CD4-positive, CD25-positive, alpha-beta regulatory T cell (primary cell): ENCODE measurements at regions not wholly inside any gene's neighbourhood (a gene's known extent, or its start where the extent isn't known, plus 50 kb on each side); places are given as distances from the start of the nearest gene placed in this dataset.
"Not testable (repeated sequence)": the region's sequence is repeated elsewhere in the genome, so short reads cannot be mapped to it uniquely, and the experiment has no call there.

ENCODE experiments used
- ATAC-seq, 2 donors: fragments of 150-1000 bp; cut with Tn5 transposase; one replicate each; pipeline ENCODE4 v1.10.0; 2021; ENCODE audit warnings: low read depth in 2 of 2, moderate number of reproducible peaks in 2 of 2, moderate library complexity in 1 of 2
- DNase-seq, 3 donors: peaks; one replicate each; pipeline versions ENCODE4 v3.0.0 to v3.0.0-alpha.2; 2012 to 2022; ENCODE audit warnings: mixed read lengths in 1 of 3
- H3K27ac ChIP-seq: one replicate; pipeline ENCODE4 v1.7.0; 2013; ENCODE audit warnings: mild to moderate bottlenecking, low read length; ENCODE audit not compliant: insufficient read depth, poor library complexity, severe bottlenecking
- H3K27me3 ChIP-seq: one replicate; pipeline ENCODE4 v1.7.0; 2013; ENCODE audit warnings: low read length; ENCODE audit not compliant: control insufficient read depth, insufficient read depth
- H3K36me3 ChIP-seq: one replicate; pipeline ENCODE4 v1.7.0; 2013; ENCODE audit warnings: mild to moderate bottlenecking, low read length, moderate library complexity; ENCODE audit not compliant: control insufficient read depth, insufficient read depth
- H3K4me1 ChIP-seq: 2 replicates; pipeline ENCODE4 v1.7.0; 2013; ENCODE audit warnings: mild to moderate bottlenecking, low read length; ENCODE audit not compliant: insufficient read depth, control insufficient read depth, poor library complexity, severe bottlenecking
- H3K4me3 ChIP-seq: one replicate; pipeline ENCODE4 v1.7.0; 2013; ENCODE audit warnings: low read depth, mild to moderate bottlenecking, low read length, moderate library complexity
- H3K9me3 ChIP-seq, 2 experiments: 1 replicate in 1 of 2; 2 replicates in 1 of 2; pipeline ENCODE4 v1.7.0; 2013; ENCODE audit warnings: low read length in 2 of 2, mild to moderate bottlenecking in 1 of 2, moderate library complexity in 1 of 2; ENCODE audit not compliant: control insufficient read depth in 2 of 2
- H3K27ac Mint-ChIP-seq, 3 donors: one replicate each; pipeline ENCODE4 v1.8.0; 2020 to 2022; ENCODE audit warnings: mild to moderate bottlenecking in 3 of 3, mixed read lengths in 3 of 3, moderate library complexity in 2 of 3
- H3K27me3 Mint-ChIP-seq: one replicate; pipeline ENCODE4 v1.8.0; 2022; ENCODE audit warnings: mild to moderate bottlenecking, mixed read lengths
- H3K36me3 Mint-ChIP-seq: one replicate; pipeline ENCODE4 v1.8.0; 2020; ENCODE audit warnings: mixed read lengths
- H3K4me1 Mint-ChIP-seq, 4 donors: one replicate each; pipeline ENCODE4 v1.8.0; 2020 to 2022; ENCODE audit warnings: mixed read lengths in 4 of 4, mild to moderate bottlenecking in 1 of 4
- H3K4me3 Mint-ChIP-seq, 4 donors: one replicate each; pipeline ENCODE4 v1.8.0; 2020 to 2022; ENCODE audit warnings: mild to moderate bottlenecking in 4 of 4, mixed read lengths in 4 of 4, moderate library complexity in 3 of 4
- H3K9me3 Mint-ChIP-seq, 7 donors: one replicate each; pipeline ENCODE4 v1.8.0; 2020 to 2022; ENCODE audit warnings: mixed read lengths in 7 of 7, mild to moderate bottlenecking in 3 of 7, moderate library complexity in 2 of 7

DNA sequence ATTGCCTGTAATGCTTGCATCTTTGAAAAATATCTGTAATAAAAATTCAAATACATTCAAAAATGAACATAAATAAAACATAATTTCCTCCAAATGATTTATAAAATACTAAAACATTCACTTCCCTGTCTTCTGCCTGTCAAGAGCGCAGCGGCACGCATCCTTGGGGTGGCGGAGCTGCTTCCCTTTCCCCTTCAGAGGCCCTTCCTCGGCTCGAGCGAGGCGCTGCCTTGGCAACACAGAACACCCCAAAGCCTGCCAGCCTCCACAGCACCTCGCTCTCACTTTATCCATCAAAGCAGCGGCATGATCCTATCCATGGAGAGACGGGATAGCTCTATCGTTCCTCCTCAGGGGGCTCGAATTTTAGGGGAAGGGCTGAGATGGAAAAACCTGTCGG is 146.2 kb downstream of the GXYLT1 start:
- Mint-ChIP-seq H3K9me3 (no peaks in the 10 kb centered on the region), H3K27ac (no peak overlapping the region), H3K4me1 (no peaks in the 10 kb centered on the region), H3K27me3 (peaks cover 14% of the 10 kb centered on the region), H3K36me3 (no peaks in the 10 kb centered on the region), H3K4me3 (no peak overlapping the region)
- H3K27ac ChIP-seq, result no peak overlapping the region
- ATAC-seq (no peak), DNase-seq (no peak)
- H3K9me3 ChIP-seq, result no peaks in the 10 kb centered on the region
- no peak overlapping the region for H3K4me3 ChIP-seq
- H3K27me3 ChIP-seq, result peaks cover 3% of the 10 kb centered on the region
- no peaks in the 10 kb centered on the region for H3K4me1 ChIP-seq
- no peaks in the 10 kb centered on the region for H3K36me3 ChIP-seq

DNA sequence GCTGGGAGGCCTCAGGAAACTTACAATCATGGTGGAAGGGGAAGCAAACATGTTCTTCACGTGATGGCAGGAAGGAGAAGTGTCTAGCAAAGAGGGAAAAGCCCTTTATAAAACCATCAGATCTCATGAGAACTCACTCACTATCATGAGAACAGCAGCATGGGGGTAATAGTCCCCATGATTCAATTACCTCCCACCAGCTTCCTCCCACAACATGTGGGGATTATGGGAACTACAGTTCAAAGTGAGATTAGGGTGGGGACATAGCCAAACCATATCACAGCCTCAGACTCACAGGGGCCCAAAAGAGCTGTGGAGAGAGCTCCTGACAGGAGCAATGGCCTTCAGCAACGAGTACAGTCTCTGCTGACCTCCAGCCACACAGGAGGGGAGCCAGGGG is 151.4 kb downstream of the GXYLT1 start:
- no peaks in the 10 kb centered on the region for H3K9me3 ChIP-seq
- no peak for ATAC-seq

DNA sequence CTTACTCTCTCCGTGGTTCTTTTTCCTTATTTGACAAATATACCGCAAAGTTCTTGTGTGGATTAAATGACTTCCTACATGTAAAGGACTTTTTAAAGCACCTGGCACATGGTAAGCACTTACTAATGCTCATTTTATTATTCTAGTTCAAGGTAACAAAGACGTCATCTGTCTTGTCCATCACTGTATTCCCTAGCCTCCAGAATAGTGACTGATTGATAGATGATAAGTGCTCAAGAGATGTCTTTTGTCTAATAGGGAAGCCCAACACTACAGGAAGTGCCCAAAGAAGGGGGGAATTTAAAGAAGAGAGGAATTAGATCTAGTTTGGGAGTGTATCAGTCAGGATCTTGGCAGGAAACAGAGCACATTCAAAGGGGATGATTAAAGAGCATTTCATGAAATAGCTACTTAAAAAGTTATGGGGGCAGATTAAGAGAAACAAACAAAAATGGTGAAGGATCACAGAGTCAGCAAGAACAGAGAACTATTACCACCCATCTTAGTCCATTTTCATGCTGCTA is 151.9 kb downstream of the GXYLT1 start:
- no peaks in the 10 kb centered on the region for H3K4me1 ChIP-seq
- Mint-ChIP-seq H3K27ac (no peak overlapping the region), H3K9me3 (peaks cover 0 to 2% (median 0%) of the 10 kb centered on the region in 7 donors), H3K27me3 (peaks cover 16% of the 10 kb centered on the region), H3K4me1 (no peaks in the 10 kb centered on the region), H3K4me3 (no peak overlapping the region), H3K36me3 (no peaks in the 10 kb centered on the region)
- no peak overlapping the region for H3K4me3 ChIP-seq
- peaks cover 3% of the 10 kb centered on the region for H3K27me3 ChIP-seq
- no peaks in the 10 kb centered on the region for H3K9me3 ChIP-seq
- DNase-seq (no peak), ATAC-seq (no peak)
- H3K36me3 ChIP-seq, result no peaks in the 10 kb centered on the region
- H3K27ac ChIP-seq, result no peak overlapping the region

More for the DNA sequence above, 151.4 kb downstream of the GXYLT1 start:
- Mint-ChIP-seq H3K4me3 (no peak overlapping the region), H3K9me3 (peaks cover 0 to 2% (median 0%) of the 10 kb centered on the region in 7 donors), H3K36me3 (no peaks in the 10 kb centered on the region), H3K27ac (no peak overlapping the region), H3K27me3 (peaks cover 16% of the 10 kb centered on the region), H3K4me1 (no peaks in the 10 kb centered on the region)
- Histone ChIP-seq H3K27me3 (peaks cover 3% of the 10 kb centered on the region), H3K4me3 (no peak overlapping the region), H3K36me3 (no peaks in the 10 kb centered on the region), H3K4me1 (no peaks in the 10 kb centered on the region), H3K27ac (no peak overlapping the region)
- no peak for DNase-seq

DNA sequence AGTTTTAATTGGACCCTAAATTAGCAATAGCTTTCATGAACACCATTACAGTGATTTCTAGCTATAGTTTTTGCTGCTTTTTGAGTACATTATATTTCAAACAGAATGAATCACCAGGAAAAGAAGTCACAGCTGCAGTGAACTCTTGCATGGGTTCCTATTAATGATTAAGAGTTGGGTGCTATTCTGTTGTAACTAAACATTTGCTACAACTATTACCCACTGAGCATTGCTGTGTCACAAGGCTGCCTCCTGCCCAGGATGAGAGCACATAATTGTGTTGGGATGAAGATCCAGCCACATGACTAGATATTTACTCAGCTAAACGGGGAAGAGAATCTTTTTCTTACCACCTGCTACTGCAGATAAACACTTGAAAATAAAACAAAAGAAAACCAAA is 152.7 kb downstream of the GXYLT1 start:
- DNase-seq (no peak), ATAC-seq (no peak)
- H3K27me3 ChIP-seq, result peaks cover 3% of the 10 kb centered on the region
- peaks cover 16% of the 10 kb centered on the region for H3K27me3 Mint-ChIP-seq
- H3K4me3 Mint-ChIP-seq, result no peak overlapping the region
- H3K36me3 Mint-ChIP-seq, result no peaks in the 10 kb centered on the region
- H3K9me3 ChIP-seq, result no peaks in the 10 kb centered on the region
- no peaks in the 10 kb centered on the region for H3K4me1 ChIP-seq
- H3K4me1 Mint-ChIP-seq, result no peaks in the 10 kb centered on the region
- H3K9me3 Mint-ChIP-seq, result peaks cover 0 to 2% (median 0%) of the 10 kb centered on the region in 7 donors
- no peak overlapping the region for H3K4me3 ChIP-seq
- no peaks in the 10 kb centered on the region for H3K36me3 ChIP-seq
- H3K27ac ChIP-seq, result no peak overlapping the region
- H3K27ac Mint-ChIP-seq, result no peak overlapping the region

DNA sequence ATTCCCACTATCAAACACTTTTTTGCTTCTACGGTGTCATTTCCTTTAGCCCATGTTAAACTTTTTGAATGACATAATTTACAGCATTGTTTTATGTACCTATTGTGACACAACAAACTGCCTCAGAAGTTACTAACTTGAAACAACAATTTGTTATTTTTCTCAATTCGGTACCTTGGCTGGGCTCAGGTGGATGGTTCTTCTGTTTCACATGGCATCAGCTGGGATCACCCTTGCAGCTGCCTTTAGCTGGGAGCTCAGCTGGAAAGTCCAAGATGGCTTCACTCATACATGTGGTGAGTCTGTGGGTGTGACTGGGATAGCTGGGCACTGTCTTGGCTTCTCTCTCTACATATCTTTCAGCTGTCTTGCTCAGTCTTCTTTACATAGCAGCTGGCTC is 156.0 kb downstream of the GXYLT1 start:
- peaks cover 0 to 4% (median 1%) of the 10 kb centered on the region in 7 donors for H3K9me3 Mint-ChIP-seq
- no peaks in the 10 kb centered on the region for H3K4me1 ChIP-seq
- no peaks in the 10 kb centered on the region for H3K36me3 ChIP-seq
- no peak overlapping the region for H3K4me3 ChIP-seq
- H3K27me3 ChIP-seq, result peaks cover 2% of the 10 kb centered on the region
- H3K27ac ChIP-seq, result no peak overlapping the region
- ATAC-seq, result no peak
- H3K27me3 Mint-ChIP-seq, result peaks cover 18% of the 10 kb centered on the region
- H3K4me3 Mint-ChIP-seq, result no peak overlapping the region
- H3K27ac Mint-ChIP-seq, result no peak overlapping the region
- H3K9me3 ChIP-seq, result no peaks in the 10 kb centered on the region
- no peak for DNase-seq
- H3K4me1 Mint-ChIP-seq, result no peaks in the 10 kb centered on the region
- H3K36me3 Mint-ChIP-seq, result no peaks in the 10 kb centered on the region

DNA sequence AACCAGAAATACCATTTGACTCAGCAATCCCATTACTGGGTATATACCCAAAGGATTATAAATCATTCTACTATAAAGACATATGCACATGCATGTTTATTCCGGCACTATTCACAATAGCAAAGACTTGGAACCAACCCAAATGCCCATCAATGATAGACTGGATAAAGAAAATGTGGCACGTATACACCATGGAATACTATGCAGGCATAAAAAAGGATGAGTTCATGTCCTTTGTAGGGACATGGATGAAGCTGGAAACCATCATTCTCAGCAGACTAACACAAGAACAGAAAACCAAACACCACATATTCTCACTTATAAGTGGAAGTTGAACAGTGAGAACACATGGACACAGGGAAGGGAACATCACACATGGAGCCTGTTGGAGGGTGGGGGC is 158.2 kb downstream of the GXYLT1 start:
- not testable (repeated sequence) for DNase-seq, ATAC-seq, H3K27ac Mint-ChIP-seq, H3K4me3 Mint-ChIP-seq, H3K4me1 ChIP-seq, H3K27me3 ChIP-seq, H3K9me3 ChIP-seq, H3K36me3 ChIP-seq, H3K9me3 Mint-ChIP-seq, H3K4me1 Mint-ChIP-seq, H3K36me3 Mint-ChIP-seq, H3K27ac ChIP-seq, H3K4me3 ChIP-seq
- H3K27me3 Mint-ChIP-seq, result peaks cover 16% of the 10 kb centered on the region

DNA sequence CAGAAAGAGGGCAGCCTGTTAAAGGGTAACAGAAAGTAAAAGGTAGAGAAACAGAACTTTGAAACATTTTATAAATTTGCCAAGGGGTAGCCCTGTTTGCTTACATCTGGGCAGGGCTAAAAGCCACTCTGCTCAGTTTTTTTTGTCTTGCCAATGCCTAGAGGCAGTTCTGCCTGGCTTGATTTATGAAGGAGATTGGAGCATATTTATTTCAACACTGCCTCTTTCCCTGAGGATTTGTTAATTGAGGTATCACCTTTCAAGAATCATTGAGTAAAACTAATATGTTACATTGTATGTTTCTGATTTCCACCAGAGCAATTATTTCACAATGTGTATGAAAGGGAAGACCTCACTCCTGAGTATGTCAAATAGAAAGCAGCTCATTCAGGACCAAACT is 160.8 kb downstream of the GXYLT1 start:
- Mint-ChIP-seq H3K9me3 (peaks cover 0 to 4% (median 0%) of the 10 kb centered on the region in 7 donors), H3K27ac (no peak overlapping the region), H3K36me3 (no peaks in the 10 kb centered on the region), H3K4me3 (no peak overlapping the region), H3K4me1 (no peaks in the 10 kb centered on the region), H3K27me3 (peaks cover 25% of the 10 kb centered on the region)
- H3K36me3 ChIP-seq, result no peaks in the 10 kb centered on the region
- H3K9me3 ChIP-seq, result no peaks in the 10 kb centered on the region
- peaks cover 4% of the 10 kb centered on the region for H3K27me3 ChIP-seq
- no peak for DNase-seq
- no peaks in the 10 kb centered on the region for H3K4me1 ChIP-seq
- ATAC-seq, result no peak
- no peak overlapping the region for H3K27ac ChIP-seq
- H3K4me3 ChIP-seq, result no peak overlapping the region

DNA sequence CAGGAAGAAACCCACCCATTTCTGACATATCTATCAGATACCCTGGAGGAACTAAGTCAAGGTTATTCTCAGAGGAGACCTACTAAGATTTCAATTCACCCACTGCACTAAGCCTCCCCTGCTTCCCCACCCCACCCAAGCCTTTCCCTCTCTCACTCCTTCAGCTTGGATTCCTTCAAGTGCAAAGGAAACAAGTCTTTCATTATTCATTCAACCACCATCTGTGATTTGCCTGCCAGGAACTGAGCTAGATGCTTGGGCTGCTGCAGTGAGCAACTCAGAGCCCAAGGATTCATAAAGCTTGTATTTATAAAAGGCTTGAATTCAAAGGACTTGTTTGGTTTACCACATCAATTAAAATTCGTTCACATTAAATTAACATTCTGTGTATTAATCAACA is 161.3 kb downstream of the GXYLT1 start:
- Histone ChIP-seq H3K4me1 (no peaks in the 10 kb centered on the region), H3K36me3 (no peaks in the 10 kb centered on the region), H3K4me3 (no peak overlapping the region), H3K27me3 (peaks cover 4% of the 10 kb centered on the region), H3K27ac (no peak overlapping the region), H3K9me3 (no peaks in the 10 kb centered on the region)
- DNase-seq (no peak), ATAC-seq (no peak)
- Mint-ChIP-seq H3K4me3 (no peak overlapping the region), H3K36me3 (no peaks in the 10 kb centered on the region), H3K27me3 (peaks cover 25% of the 10 kb centered on the region), H3K4me1 (no peaks in the 10 kb centered on the region), H3K27ac (no peak overlapping the region), H3K9me3 (peaks cover 0 to 4% (median 0%) of the 10 kb centered on the region in 7 donors)
